Omental fat pad (tissue), 3 donors: ENCODE measurements at regions not wholly inside any gene's neighbourhood (a gene's known extent, or its start where the extent isn't known, plus 50 kb on each side); places are given as distances from the start of the nearest gene placed in this dataset.

ENCODE experiments used
- ATAC-seq: fragments of 150-250 bp; one replicate; pipeline ENCODE4 v1.9.1; 2016; ENCODE audit warnings: mild to moderate bottlenecking, moderate library complexity; ENCODE audit not compliant: low FRiP score
- DNase-seq: peaks from one replicate; pipeline ENCODE4 v3.0.0-alpha.2; 2019; ENCODE audit warnings: low spot score
- CTCF ChIP-seq, 3 donors: fragments of 450-650 bp; IDR thresholded peaks; one replicate each; pipeline ENCODE4 v1.5.1; 2016 to 2017; ENCODE audit warnings: antibody characterized with exemption in 3 of 3, mild to moderate bottlenecking in 3 of 3, moderate library complexity in 2 of 3

- ATAC-seq: no peak
- no peak for TF ChIP-seq CTCF (IDR thresholded peaks at IDR 0.05)
- no peak for DNase-seq
Observed at GRCh38 chr10:21030091-21030490, 133.0 kb upstream of the NEBL start.

- no peak for ATAC-seq
- TF ChIP-seq CTCF (IDR thresholded peaks at IDR 0.05): no peak
- DNase-seq: no peak
Observed at GRCh38 chr10:21022821-21023220, 125.7 kb upstream of the NEBL start.

DNA sequence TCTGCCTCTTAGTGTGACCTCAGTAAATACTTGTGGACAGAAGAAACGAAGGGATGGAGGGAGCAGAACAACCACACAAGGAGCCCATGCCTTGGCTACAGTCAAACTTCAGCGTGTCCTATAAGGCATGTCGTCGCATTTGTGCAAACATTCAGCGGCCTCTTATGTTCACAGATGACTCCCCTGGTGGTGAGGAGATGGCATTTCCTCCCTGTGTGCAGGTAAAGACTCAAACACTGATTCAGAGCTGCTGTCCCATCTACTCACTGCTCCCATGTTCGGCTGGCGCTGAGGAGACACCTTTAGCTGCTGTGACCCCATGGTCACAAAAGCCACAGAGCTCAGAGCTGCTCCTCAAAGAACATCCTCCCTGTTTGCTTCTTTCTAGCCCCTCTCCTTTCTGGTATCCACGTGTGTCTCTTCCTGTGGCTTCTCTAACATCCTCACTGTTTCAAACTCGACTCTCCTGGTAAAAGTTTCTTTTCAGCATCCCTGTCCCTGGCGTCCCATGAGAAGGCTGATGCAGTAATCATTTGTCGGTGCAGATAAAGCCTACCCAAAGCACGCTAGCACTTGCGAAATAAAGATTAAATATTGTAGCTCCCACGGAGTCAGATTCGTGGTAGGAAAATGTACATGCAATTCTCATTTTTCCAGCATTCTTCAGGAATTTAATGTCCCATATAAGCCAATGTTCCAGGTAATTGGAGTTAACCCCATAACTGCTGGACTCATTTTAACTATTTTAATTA lies 124.9 kb upstream of the NEBL start:
- DNase-seq (no peak), ATAC-seq (no peak)
- TF ChIP-seq CTCF (IDR thresholded peaks at IDR 0.05): no peak

DNA sequence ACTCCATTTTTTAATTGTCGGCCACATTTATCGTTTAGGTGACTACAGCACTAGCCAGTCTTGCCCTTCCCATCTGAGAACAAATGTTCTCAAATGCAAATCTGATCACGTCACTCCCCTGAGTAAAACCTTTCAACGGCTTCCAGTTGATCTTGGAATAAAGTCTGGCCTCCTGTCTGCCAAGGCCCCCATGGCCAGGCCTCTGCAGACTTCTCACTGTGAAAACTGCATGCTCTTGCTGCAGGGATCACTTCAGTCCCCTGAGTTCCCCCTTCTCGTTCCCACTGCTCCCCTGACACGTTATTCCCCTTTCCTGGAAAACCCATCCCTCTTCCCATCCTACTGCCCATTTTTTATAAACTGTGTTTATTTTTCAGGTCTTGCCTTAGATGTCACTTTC lies 124.1 kb upstream of the NEBL start:
- DNase-seq (no peak), ATAC-seq (no peak)
- no peak for TF ChIP-seq CTCF (IDR thresholded peaks at IDR 0.05)

GRCh38 chr10:21020545-21020944 lies 123.4 kb upstream of the NEBL start:
- ATAC-seq: no peak
- DNase-seq: no peak
- no peak for TF ChIP-seq CTCF (IDR thresholded peaks at IDR 0.05)

- no peak for ATAC-seq
- TF ChIP-seq CTCF (IDR thresholded peaks at IDR 0.05): no peak
- no peak for DNase-seq
Observed at GRCh38 chr10:21019436-21019835, 122.3 kb upstream of the NEBL start.

DNA sequence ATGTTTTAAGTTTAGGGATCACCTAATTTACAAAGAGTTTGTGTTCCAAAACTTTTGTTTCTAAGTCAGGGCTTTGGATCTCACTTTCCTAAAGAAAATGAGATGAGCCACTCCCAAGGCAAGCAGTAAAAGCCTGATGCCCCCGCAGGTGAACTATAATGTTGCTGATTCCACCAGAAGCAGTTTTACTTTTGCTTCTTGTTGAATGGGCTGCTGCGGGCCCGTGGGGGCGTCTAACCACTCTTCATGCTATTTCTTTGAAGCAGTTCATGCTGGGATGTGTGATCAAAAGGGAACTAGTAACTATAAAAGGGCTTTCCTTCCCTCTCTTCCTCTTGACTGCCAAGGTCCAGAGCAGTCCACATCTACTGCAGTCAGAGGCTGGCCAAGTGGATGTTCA lies 118.7 kb upstream of the NEBL start:
- ATAC-seq (no peak), DNase-seq (no peak)
- TF ChIP-seq CTCF (IDR thresholded peaks at IDR 0.05): no peak
